AG04449 (cell line): ENCODE measurements at regions not wholly inside any gene's neighbourhood (a gene's known extent, or its start where the extent isn't known, plus 50 kb on each side); places are given as distances from the start of the nearest gene placed in this dataset.

Experiments used
- CTCF ChIA-PET: fragments of 350-600 bp; formaldehyde crosslinking; extraction: SDS; loops from one replicate; lab custom pipeline; 2021; ENCODE audit warnings: antibody characterized with exemption; lab: Yijun Ruan, JAX
- POLR2A ChIA-PET: fragments of 400-600, 350-600 bp; formaldehyde crosslinking; extraction: SDS; loops from one replicate; lab custom pipeline; 2020; ENCODE audit warnings: antibody characterized with exemption, inconsistent platforms; lab: Yijun Ruan, JAX
- DNase-seq: peaks from one replicate; pipeline ENCODE4 v3.0.0-alpha.2; 2010; ENCODE audit warnings: low read depth, low spot score
- H3K4me3 ChIP-seq: 2 replicates; pipeline ENCODE4 v1.5.1; 2011; ENCODE audit warnings: low read depth, mild to moderate bottlenecking, control low read depth, low read length
- TF ChIP-seq, protein P1 (sequence below): IDR thresholded peaks from one replicate; pipeline ENCODE4 v1.5.1; 2011; ENCODE audit warnings: mild to moderate bottlenecking, moderate library complexity, low read length, control low read depth, inconsistent platforms; ENCODE audit not compliant: insufficient read depth; ENCODE audit errors: missing control alignments

DNA sequence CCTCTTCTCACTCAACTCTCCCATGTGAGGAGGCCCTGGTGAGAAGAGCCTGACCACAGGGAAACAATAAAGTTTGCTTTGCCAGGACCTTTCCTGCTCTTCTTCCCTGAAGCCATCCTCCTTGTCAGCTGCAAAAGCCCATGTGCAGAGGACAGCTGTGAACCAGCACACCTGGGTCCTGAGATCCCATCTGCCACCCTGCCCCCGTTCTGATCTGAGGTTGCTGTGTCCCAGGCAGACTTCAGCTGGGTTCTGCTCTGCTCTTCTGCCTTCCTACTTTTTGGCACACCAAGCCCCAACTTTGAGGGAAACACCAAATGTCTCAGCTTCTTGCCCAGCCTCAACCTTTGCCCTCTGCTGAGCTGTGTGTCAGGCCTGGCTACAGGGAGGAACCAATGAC, 595.1 kb upstream of the ARPP21 start:
- TF ChIP-seq, protein P1, sequence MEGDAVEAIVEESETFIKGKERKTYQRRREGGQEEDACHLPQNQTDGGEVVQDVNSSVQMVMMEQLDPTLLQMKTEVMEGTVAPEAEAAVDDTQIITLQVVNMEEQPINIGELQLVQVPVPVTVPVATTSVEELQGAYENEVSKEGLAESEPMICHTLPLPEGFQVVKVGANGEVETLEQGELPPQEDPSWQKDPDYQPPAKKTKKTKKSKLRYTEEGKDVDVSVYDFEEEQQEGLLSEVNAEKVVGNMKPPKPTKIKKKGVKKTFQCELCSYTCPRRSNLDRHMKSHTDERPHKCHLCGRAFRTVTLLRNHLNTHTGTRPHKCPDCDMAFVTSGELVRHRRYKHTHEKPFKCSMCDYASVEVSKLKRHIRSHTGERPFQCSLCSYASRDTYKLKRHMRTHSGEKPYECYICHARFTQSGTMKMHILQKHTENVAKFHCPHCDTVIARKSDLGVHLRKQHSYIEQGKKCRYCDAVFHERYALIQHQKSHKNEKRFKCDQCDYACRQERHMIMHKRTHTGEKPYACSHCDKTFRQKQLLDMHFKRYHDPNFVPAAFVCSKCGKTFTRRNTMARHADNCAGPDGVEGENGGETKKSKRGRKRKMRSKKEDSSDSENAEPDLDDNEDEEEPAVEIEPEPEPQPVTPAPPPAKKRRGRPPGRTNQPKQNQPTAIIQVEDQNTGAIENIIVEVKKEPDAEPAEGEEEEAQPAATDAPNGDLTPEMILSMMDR, result no peak
- no peak for DNase-seq
- ChIA-PET CTCF (no interaction called here), POLR2A (no interaction called here)
- no peak overlapping the region for H3K4me3 ChIP-seq

DNA sequence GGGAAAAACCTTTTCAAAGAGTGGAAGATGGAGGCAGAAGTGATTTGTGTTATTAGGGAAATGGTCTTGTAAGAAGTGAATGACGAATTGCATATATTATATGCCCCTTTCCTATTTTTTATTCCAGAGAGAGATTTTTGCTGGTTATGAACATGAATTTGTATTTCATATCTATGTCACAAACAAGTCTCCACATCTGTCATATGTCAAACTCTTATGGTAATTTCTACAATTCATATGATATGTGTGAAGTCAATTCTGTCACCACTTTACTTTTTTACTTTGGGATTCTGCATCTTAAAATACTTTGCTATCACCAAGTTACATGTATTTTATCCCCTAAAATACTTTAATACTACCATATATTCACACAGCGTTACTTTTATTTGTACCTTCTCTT, 594.2 kb upstream of the ARPP21 start:
- no peak for DNase-seq
- CTCF ChIA-PET, result no interaction called here
- H3K4me3 ChIP-seq, result no peak overlapping the region

DNA sequence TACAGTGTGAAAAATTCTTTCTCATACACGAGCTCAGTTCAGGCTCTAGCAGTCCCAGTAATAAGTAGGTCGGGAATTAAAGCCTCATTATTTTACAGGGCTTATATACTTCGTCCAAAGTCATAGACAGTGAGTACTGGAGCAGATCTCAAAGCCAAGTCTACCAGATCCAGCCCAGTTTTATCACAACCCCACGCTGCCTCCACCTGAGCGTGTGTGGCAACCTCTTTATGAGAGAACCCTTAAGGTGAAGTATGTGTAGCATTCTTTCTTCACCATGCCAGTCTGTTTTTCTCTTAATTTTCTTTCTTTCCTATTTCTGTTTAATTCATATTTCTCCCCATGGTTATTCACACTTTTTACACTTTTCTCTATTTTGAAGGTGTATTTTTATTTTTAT, 574.6 kb upstream of the ARPP21 start:
- TF ChIP-seq, protein P1, result no peak
- CTCF ChIA-PET, result no interaction called here
- no peak for DNase-seq

More for the DNA sequence above, 594.2 kb upstream of the ARPP21 start:
- POLR2A ChIA-PET, result no interaction called here
- TF ChIP-seq, protein P1, result no peak

DNA sequence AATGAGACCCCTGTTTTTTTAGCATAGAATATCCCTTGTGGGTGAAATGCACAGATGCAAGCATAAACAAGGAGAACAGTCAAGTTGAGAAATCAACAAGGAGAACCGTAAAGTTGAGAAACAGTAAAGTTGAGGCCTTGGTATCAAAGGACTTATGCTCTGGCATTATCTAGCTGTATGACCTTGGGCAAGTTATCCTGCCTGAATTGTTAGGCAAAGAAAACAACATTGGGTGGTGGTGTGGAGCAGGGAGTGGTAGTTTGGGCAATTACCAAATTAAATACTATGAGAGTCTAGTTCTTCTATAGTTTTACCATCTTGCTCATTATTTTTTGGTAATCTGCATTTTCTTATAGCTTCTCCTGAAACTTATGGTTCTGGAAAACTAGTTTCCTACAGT, 573.4 kb upstream of the ARPP21 start:
- ChIA-PET CTCF (no interaction called here), POLR2A (interaction anchor here (0.6 kb wide), 1 partner anchor 63 kb away, joined by 3 read pairs; no protein-coding TSS in a partner anchor)
- TF ChIP-seq, protein P1, result no peak
- no peak for DNase-seq
- no peak overlapping the region for H3K4me3 ChIP-seq

More for the DNA sequence above, 574.6 kb upstream of the ARPP21 start:
- no peak overlapping the region for H3K4me3 ChIP-seq
- POLR2A ChIA-PET, result no interaction called here

DNA sequence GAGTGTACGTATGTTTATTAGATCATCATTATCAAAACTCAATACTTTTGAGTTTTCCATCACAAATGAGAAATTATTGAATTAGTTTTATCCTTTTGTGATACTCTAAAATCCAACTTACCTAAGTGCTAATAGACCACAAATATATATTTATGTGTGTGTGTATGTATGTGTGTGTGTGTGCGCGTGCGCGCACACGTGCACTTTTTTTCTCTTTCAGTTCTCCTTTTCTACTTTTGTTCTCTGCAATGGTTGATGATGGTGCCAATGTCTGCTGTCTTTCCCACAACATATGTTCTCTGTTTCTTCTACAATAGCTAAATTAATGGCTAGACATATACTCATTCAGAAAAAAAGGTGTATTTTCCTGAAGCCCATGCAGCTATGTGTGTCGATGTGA, 571.6 kb upstream of the ARPP21 start:
- no peak for DNase-seq
- ChIA-PET CTCF (no interaction called here), POLR2A (no interaction called here)
- TF ChIP-seq, protein P1, result no peak
- no peak overlapping the region for H3K4me3 ChIP-seq

DNA sequence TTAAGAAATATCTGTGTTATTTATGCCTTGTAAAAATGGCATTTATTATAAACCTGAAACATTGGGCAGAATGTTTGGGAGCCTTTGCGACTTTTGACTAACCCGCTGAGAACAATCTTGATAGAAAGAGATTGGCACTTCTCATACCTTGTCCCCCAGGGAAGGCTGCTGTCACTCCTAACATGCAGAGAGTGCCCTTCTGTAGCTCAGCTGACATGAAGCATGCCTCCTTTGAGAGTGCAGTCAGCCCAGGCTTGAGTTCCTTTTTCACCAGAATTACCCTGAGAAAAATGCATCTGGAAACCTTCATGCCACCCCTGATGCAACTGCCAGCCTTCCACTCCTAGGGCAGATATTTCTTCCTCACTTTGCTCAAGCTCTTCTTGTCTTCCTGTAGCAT, 569.2 kb upstream of the ARPP21 start:
- no peak for DNase-seq

More for the DNA sequence above, 569.2 kb upstream of the ARPP21 start:
- TF ChIP-seq, protein P1, result no peak
- ChIA-PET POLR2A (no interaction called here), CTCF (no interaction called here)
- no peak overlapping the region for H3K4me3 ChIP-seq
